H1 (cell line): ENCODE measurements at regions not wholly inside any gene's neighbourhood (a gene's known extent, or its start where the extent isn't known, plus 50 kb on each side); places are given as distances from the start of the nearest gene placed in this dataset.
A peak's percentile ranks its signal among the peaks of the same experiment; 100 is the strongest.

Experiments used
- CTCF ChIA-PET: fragments of 300-600 bp; sonication (Branson Sonifier 250); formaldehyde crosslinking; loops from one replicate; lab custom pipeline; 2021; ENCODE audit not compliant: partially characterized antibody; lab: Charles Lee
- POLR2A ChIA-PET: fragments of 300-600 bp; sonication (Branson Sonifier 250); formaldehyde crosslinking; loops from one replicate; lab custom pipeline; 2021; ENCODE audit warnings: inconsistent platforms; ENCODE audit not compliant: partially characterized antibody; lab: Charles Lee
- DNase-seq, 2 experiments: peaks; one replicate each; pipeline versions ENCODE4 v3.0.0 to v3.0.0-alpha.2; 2010 to 2022; ENCODE audit warnings: low spot score in 2 of 2, low read depth in 1 of 2, mixed read lengths in 1 of 2
- FAIRE-seq: peaks from 2 replicates; lab custom pipeline; 2011; peaks lifted over from hg19 to GRCh38; lab: Jason Lieb, UNC
- H2AFZ ChIP-seq: 2 replicates; pipeline ENCODE4 v1.8.1; 2012; ENCODE audit warnings: low read length, inconsistent platforms
- H2AK5ac ChIP-seq: 2 replicates; pipeline ENCODE4 v1.6.1; 2013; ENCODE audit warnings: low read depth, low read length
- H2BK120ac ChIP-seq: replicated peaks from 2 replicates; pipeline ENCODE3; 2013; ENCODE audit warnings: low read depth, low read length, inconsistent platforms
- H2BK12ac ChIP-seq: 2 replicates; pipeline ENCODE4 v1.6.1; 2013; ENCODE audit warnings: low read depth, low read length
- H2BK15ac ChIP-seq: 2 replicates; pipeline ENCODE4 v1.6.1; 2013; ENCODE audit warnings: low read length
- H2BK20ac ChIP-seq: 2 replicates; pipeline ENCODE4 v1.6.1; 2013; ENCODE audit warnings: low read length
- H2BK5ac ChIP-seq: 2 replicates; pipeline ENCODE4 v1.6.1; 2013; ENCODE audit warnings: low read depth, low read length
- H3K14ac ChIP-seq: 2 replicates; pipeline ENCODE4 v1.6.1; 2013; ENCODE audit warnings: inconsistent platforms; ENCODE audit not compliant: insufficient read length
- H3K18ac ChIP-seq: 2 replicates; pipeline ENCODE4 v1.6.1; 2013; ENCODE audit warnings: low read length; ENCODE audit errors: extremely low read depth
- H3K23ac ChIP-seq: 2 replicates; pipeline ENCODE4 v1.6.1; 2013; ENCODE audit warnings: inconsistent platforms; ENCODE audit not compliant: insufficient read length
- H3K23me2 ChIP-seq: 2 replicates; pipeline ENCODE4 v1.6.1; 2013; ENCODE audit warnings: low read depth, low read length
- H3K27ac ChIP-seq: 2 replicates; pipeline ENCODE4 v1.6.1; 2011; ENCODE audit warnings: low read depth, low read length, inconsistent platforms
- H3K27me3 ChIP-seq, 4 experiments: replicated peaks in 1 of 4; 1 replicate in 1 of 4; 2 replicates in 3 of 4; pipeline versions ENCODE4 v1.6.1 to v1.8.1; 2011 to 2013; ENCODE audit warnings: low read length in 3 of 4, mild to moderate bottlenecking in 3 of 4, inconsistent platforms in 2 of 4, mixed read lengths in 2 of 4, moderate library complexity in 1 of 4; ENCODE audit not compliant: control insufficient read depth in 3 of 4, insufficient read depth in 3 of 4; ENCODE audit errors: extremely low read depth in 1 of 4
- H3K36me3 ChIP-seq, 4 experiments: 2 replicates each; pipeline versions ENCODE4 v1.6.1 to v1.8.1; 2011 to 2013; ENCODE audit warnings: mild to moderate bottlenecking in 4 of 4, low read length in 3 of 4, moderate library complexity in 2 of 4, control low read depth in 1 of 4, inconsistent platforms in 1 of 4; ENCODE audit not compliant: insufficient read depth in 4 of 4, control insufficient read depth in 2 of 4
- H3K4ac ChIP-seq: replicated peaks from 2 replicates; pipeline ENCODE3; 2013; ENCODE audit warnings: low read length, low read depth, mixed read lengths, inconsistent platforms; ENCODE audit not compliant: insufficient read length
- H3K4me1 ChIP-seq, 4 experiments: replicated peaks in 1 of 4; 1 replicate in 1 of 4; 2 replicates in 3 of 4; pipeline versions ENCODE4 v1.6.1 to v1.8.1; 2011 to 2013; ENCODE audit warnings: low read length in 3 of 4, inconsistent platforms in 2 of 4, mixed read lengths in 1 of 4; ENCODE audit not compliant: insufficient read depth in 4 of 4, control insufficient read depth in 3 of 4
- H3K4me2 ChIP-seq, 2 experiments: 2 replicates each; pipeline versions ENCODE4 v1.6.1 to v1.8.1; 2011 to 2013; ENCODE audit warnings: low read depth in 2 of 2, low read length in 2 of 2, control low read depth in 1 of 2, inconsistent platforms in 1 of 2, mild to moderate bottlenecking in 1 of 2; ENCODE audit not compliant: insufficient read depth in 1 of 2
- H3K4me3 ChIP-seq, 4 experiments: fragments of 200-600, 300-600 bp in 1 of 4; sonication (generic), shearing (Covaris generic), sonication (Bioruptor Twin) in 1 of 4; 2 replicates each; pipeline versions ENCODE4 v1.5.1 to v1.8.1; 2011 to 2016; ENCODE audit warnings: low read length in 4 of 4, low read depth in 3 of 4, control low read depth in 2 of 4, inconsistent platforms in 2 of 4, mild to moderate bottlenecking in 2 of 4, mixed read lengths in 1 of 4, moderate library complexity in 1 of 4; ENCODE audit not compliant: insufficient read depth in 2 of 4; ENCODE audit errors: extremely low read depth in 1 of 4
- H3K56ac ChIP-seq: replicated peaks from 2 replicates; pipeline ENCODE3; 2013; ENCODE audit warnings: low read depth, mild to moderate bottlenecking, mixed read lengths, low read length, inconsistent platforms; ENCODE audit not compliant: insufficient read length
- H3K79me1 ChIP-seq: 2 replicates; pipeline ENCODE4 v1.6.1; 2013; ENCODE audit warnings: low read depth, low read length, control low read depth
- H3K79me2 ChIP-seq, 2 experiments: 2 replicates each; pipeline versions ENCODE4 v1.6.1 to v1.8.1; 2012 to 2013; ENCODE audit warnings: low read length in 2 of 2, mild to moderate bottlenecking in 2 of 2, inconsistent platforms in 1 of 2; ENCODE audit not compliant: insufficient read depth in 2 of 2, control insufficient read depth in 1 of 2
- H3K9ac ChIP-seq, 4 experiments: replicated peaks in 1 of 4; 1 replicate in 1 of 4; 2 replicates in 3 of 4; pipeline versions ENCODE4 v1.6.1 to v1.8.1; 2011 to 2013; ENCODE audit warnings: low read depth in 3 of 4, low read length in 3 of 4, control low read depth in 2 of 4, mild to moderate bottlenecking in 2 of 4, moderate library complexity in 2 of 4, inconsistent platforms in 1 of 4; ENCODE audit errors: extremely low read depth in 1 of 4
- H3K9me3 ChIP-seq, 2 experiments: 2 replicates each; pipeline versions ENCODE4 v1.6.1 to v1.8.1; 2012 to 2013; ENCODE audit warnings: mild to moderate bottlenecking in 2 of 2, moderate library complexity in 2 of 2, control low read depth in 1 of 2, inconsistent platforms in 1 of 2, low read depth in 1 of 2, low read length in 1 of 2, mixed read lengths in 1 of 2; ENCODE audit not compliant: insufficient read depth in 2 of 2
- H4K20me1 ChIP-seq, 2 experiments: replicated peaks in 1 of 2; 2 replicates each; pipeline versions ENCODE3 to v1.8.1; 2011 to 2013; ENCODE audit warnings: inconsistent platforms in 2 of 2, low read length in 2 of 2, mild to moderate bottlenecking in 1 of 2; ENCODE audit not compliant: insufficient read depth in 2 of 2, control insufficient read depth in 1 of 2
- H4K5ac ChIP-seq: 2 replicates; pipeline ENCODE4 v1.6.1; 2013; ENCODE audit warnings: low read length, low read depth, mixed read lengths, inconsistent platforms; ENCODE audit not compliant: insufficient read length
- H4K8ac ChIP-seq: 2 replicates; pipeline ENCODE4 v1.8.0; 2013; ENCODE audit warnings: mild to moderate bottlenecking, moderate library complexity, low read length, inconsistent platforms; ENCODE audit not compliant: insufficient read depth; ENCODE audit errors: extremely low read depth
- H4K91ac ChIP-seq: replicated peaks from 2 replicates; pipeline ENCODE3; 2013; ENCODE audit warnings: low read length, mixed read lengths, inconsistent platforms; ENCODE audit not compliant: insufficient read length
- CHD1 ChIP-seq: IDR thresholded peaks from 2 replicates; pipeline ENCODE4 v1.6.1; 2012; ENCODE audit warnings: low read depth, low read length, improper control_type of control experiment
- RAD21 ChIP-seq, 2 experiments: IDR thresholded peaks in 1 of 2; conservative IDR thresholded peaks in 1 of 2; 2 replicates each; pipeline ENCODE4 v1.6.1; 2011; ENCODE audit warnings: low read depth in 2 of 2, low read length in 2 of 2, improper control_type of control experiment in 1 of 2, inconsistent platforms in 1 of 2, mild to moderate bottlenecking in 1 of 2, moderate library complexity in 1 of 2
- SUZ12 ChIP-seq: fragments of 200-600 bp; sonication (generic); IDR thresholded peaks from 2 replicates; pipeline ENCODE4 v1.6.1; 2012; ENCODE audit warnings: mild to moderate bottlenecking, inconsistent platforms, low read length, moderate library complexity, mixed read lengths
- WGBS, 2 experiments: shearing (Covaris generic) in 1 of 2; methylation state at CpG; one replicate each; pipeline versions ENCODE4 v1.1.6 to v1.1.7; 2013 to 2015; ENCODE audit warnings: low lambda C conversion rate in 2 of 2, mixed read lengths in 2 of 2, inconsistent platforms in 1 of 2, low coverage in 1 of 2, missing lambda C conversion rate in 1 of 2; ENCODE audit not compliant: insufficient replicate concordance in 2 of 2, insufficient coverage in 1 of 2, insufficient read length in 1 of 2; ENCODE audit errors: extremely low coverage in 1 of 2, missing lambda C conversion rate in 1 of 2; 5-methylcytosine and 5-hydroxymethylcytosine counted together

DNA sequence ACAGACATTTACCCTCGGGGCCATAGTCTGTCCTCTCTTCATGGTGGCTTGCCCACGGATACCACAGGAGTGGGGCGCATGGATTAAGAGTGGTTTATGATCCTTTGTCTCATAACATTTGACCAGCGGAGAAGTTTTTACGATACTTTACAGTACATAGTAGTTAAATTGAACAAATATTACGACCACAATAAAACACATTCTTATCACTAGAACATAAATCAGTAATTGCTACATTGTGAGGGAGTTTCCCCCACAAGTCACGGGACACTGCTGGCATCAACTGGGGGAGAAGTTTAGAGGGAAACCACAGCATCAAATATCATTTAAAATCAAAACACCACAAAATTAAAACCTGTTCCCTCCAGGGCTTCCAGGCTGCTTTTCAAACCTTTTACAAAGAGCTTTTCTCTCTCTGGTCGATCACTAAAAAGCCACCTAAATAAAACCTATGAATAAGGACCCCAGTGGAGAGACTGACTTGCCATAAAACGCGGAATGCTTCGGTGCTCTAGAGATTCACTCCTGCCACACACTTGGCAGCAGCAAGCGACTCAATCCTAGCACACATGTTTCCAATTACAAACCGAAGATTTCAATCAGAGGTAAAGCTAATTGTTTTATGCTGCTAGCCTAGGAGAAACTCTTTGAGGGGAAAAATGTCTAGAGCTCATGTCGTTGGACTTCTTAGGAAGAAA lies 173.7 kb upstream of the HNRNPA3 start:
- Histone ChIP-seq H3K23me2 (no peaks in the 10 kb centered on the region), H3K4me3 (no peak overlapping the region), H2BK120ac (no peak overlapping the region), H3K14ac (no peak overlapping the region), H2AFZ (peak overlapping the region; percentile 31; the same call in 1 of the 2 replicates), H3K4ac (no peak overlapping the region), H3K9ac (no peak overlapping the region), H3K18ac (no peak overlapping the region), H4K91ac (no peak overlapping the region), H2BK15ac (no peak overlapping the region), H2BK20ac (no peak overlapping the region), H3K36me3 (no peaks in the 10 kb centered on the region), H2AK5ac (no peak overlapping the region), H3K27me3 (no peaks in the 10 kb centered on the region), H4K5ac (no peak overlapping the region), H3K27ac (no peak overlapping the region), H4K20me1 (no peaks in the 10 kb centered on the region), H3K4me1 (no peaks in the 10 kb centered on the region), H3K23ac (no peak overlapping the region), H3K79me1 (no peaks in the 10 kb centered on the region), H3K9me3 (no peaks in the 10 kb centered on the region), H2BK12ac (no peak overlapping the region), H4K8ac (no peak overlapping the region), H3K56ac (no peak overlapping the region), H3K4me2 (no peak overlapping the region), H2BK5ac (no peak overlapping the region), H3K79me2 (no peaks in the 10 kb centered on the region)
- no peak for FAIRE-seq
- WGBS, 2 experiments: 90% methylated on average over 14 of the region's 14 CpGs; no CpG with 5 or more reads in 1 of the 2 experiments
- POLR2A ChIA-PET: no interaction called here
- TF ChIP-seq CHD1 (no peak), SUZ12 (no peak), RAD21 (IDR thresholded peaks at IDR 0.05 in 1 of 2, conservative IDR thresholded peaks at IDR 0.05 in 1 of 2; ENCODE audit: low read depth in 2 of 2, low read length in 2 of 2) (no peak)
- no peak for DNase-seq
- CTCF ChIA-PET: interaction anchor here (1.1 to 1.7 kb wide), 5 partner anchors 10 to 135 kb away, joined by 3 to 7 read pairs (median 3); no protein-coding TSS in a partner anchor
